ENCODE measurements at regions not wholly inside any gene's neighbourhood (a gene's known extent, or its start where the extent isn't known, plus 50 kb on each side); places are given as distances from the start of the nearest gene placed in this dataset.

DNA sequence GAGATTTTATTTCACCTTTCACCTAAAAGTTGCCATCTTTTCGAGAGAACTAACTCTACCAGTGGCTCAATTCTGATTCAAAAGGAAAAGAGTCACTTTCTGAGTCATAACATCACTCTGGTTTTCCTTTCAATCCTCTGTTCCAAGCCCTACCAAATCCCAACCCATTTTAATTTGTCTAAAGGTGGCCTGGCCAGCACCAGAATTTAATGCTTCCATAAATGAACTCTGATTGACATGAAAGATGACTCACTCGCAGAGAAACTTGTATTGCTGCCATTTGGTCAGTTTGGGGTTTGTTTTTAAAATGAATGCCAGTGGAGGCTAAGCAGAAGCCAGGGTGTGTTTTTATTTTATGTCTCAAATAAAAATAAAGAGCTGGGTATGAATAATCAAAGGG is 117.4 kb upstream of the SOX5 start:
- TF ChIP-seq POLR2A (IDR thresholded peaks at IDR 0.05) (no peak), POLR2AphosphoS5 (IDR thresholded peaks at IDR 0.05) (no peak)
- TF ChIP-seq, protein P1, sequence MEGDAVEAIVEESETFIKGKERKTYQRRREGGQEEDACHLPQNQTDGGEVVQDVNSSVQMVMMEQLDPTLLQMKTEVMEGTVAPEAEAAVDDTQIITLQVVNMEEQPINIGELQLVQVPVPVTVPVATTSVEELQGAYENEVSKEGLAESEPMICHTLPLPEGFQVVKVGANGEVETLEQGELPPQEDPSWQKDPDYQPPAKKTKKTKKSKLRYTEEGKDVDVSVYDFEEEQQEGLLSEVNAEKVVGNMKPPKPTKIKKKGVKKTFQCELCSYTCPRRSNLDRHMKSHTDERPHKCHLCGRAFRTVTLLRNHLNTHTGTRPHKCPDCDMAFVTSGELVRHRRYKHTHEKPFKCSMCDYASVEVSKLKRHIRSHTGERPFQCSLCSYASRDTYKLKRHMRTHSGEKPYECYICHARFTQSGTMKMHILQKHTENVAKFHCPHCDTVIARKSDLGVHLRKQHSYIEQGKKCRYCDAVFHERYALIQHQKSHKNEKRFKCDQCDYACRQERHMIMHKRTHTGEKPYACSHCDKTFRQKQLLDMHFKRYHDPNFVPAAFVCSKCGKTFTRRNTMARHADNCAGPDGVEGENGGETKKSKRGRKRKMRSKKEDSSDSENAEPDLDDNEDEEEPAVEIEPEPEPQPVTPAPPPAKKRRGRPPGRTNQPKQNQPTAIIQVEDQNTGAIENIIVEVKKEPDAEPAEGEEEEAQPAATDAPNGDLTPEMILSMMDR (IDR thresholded peaks at IDR 0.05 in 8 of 11, conservative IDR thresholded peaks at IDR 0.05 in 3 of 11), result no peak

Measured in spleen (tissue), 7 donors.